GM21723 (cell line): ENCODE measurements at regions not wholly inside any gene's neighbourhood (a gene's known extent, or its start where the extent isn't known, plus 50 kb on each side); places are given as distances from the start of the nearest gene placed in this dataset.

Experiments used
- ATAC-seq: cut with Tn5 transposase; IDR thresholded peaks from one replicate; pipeline ENCODE4 v1.9.1; 2021; ENCODE audit warnings: mild to moderate bottlenecking, moderate library complexity; ENCODE audit not compliant: unreplicated experiment

DNA sequence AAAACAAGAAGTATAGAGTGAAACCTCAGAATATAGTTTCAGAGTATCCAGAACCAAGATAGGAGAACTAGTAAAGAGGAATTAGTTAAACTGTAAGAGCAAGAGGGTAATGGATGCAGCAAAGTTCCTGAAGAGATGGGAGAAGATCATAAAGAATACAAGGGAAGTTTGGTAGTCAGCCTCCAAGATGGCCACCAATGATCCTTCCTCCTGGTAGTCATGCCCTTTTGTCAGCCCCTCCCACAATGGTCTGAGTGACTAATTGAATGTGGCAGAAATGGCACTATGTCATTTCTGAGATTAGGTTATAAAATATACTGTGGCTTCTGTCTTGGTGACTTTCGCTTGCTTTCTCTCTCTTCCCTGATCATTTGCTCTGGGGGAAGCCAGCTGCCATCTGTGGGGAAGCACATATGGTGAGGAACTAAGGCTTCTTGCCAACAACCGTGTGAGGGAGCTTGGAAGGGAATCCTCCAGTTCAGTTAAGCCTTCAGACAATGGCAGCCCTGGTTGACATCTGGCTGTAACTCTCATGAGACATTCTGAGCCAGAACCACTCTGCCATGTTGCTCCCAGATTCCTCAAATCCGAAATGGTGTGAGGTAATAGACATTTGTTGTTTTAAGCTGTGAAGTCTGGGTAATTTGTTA lies 55.3 kb upstream of the AMN1 start:
- ATAC-seq = no peak

DNA sequence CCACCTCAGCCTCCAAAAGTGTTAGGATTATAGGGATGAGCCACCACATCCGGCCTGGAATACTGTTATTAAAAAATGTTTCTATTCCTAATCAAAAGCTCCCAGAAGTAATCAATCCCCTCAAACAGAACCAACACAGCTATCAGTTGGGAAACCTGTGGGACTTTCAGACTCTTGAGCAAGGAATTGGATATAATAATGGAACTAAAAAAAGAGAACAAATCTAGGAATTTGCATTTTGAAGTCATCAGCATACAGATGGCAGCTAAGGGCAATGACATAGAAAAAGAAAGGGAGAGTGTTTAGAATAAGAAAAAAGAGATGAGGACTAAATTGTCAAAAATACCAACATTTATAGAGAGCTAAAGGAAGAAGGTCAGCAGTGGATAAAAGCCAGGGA lies 54.7 kb upstream of the AMN1 start:
- no peak for ATAC-seq

DNA sequence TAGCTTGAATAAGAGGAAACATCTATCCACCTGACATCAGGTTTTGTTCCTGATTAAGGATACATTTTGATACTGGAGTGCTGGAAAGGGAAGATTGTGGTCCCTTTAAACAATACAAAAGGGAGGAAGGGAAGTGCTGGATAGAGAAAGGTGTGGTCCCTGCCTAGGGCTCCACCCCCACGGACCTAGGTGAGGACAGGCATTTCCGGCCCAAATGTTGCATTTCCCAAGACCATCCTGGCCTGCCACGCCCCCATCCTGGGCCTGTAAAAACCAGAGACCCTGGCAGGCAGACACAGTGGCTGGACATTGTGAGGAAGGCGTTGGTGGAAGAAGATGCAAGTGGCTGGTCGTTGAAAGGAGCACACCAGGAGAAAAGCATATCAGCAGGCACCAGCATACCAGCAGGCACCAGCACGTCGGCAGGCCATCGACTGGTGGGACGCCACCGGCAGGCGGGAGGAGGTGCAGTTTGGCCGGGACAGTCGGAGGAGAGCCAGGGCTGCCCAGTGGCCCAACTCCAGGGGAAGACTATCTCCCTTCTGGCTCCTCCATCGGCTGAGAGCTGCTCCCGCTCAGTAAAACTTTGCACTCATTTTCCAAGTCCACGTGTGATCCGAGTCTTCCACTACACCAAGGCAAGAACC lies 53.2 kb upstream of the AMN1 start:
- no peak for ATAC-seq

DNA sequence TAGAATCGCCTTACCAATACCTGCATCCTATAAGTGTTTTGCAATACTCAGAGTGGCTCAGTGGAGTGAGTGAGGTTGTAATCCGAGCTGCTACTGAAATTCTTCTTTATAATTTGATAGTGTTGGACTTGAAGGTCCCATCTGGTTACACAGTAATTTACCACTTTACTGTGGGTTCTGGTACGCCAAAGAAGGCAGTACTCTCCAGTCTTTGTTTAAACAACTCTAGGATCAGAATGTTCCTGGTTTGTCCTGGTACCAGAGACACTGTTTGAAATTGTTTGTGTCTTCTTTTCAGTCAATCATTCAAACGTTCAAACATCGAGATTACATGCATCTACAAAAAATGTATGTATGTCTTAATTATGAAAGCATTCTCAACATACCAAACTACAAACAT lies 51.3 kb upstream of the AMN1 start:
- ATAC-seq = no peak

DNA sequence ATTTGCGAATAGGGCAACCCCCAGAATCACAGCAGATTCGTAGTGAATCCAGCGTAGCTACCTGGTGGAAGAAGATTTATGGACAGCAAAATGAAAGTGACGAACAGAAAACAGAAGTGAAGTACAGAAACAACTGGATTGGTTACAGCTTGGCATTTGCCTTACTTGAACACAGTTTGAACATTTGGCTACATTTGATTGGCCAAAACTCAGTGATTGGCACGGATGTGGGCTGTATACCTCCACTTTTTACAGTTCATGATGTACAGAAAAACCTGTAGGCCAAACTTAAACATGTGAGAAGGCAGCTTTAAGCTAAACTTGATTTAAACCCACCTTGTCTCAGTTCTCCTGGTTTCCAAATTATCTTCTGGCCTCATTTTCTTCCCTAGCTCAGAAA lies 49.9 kb upstream of the AMN1 start:
- ATAC-seq = no peak
